Lower lobe of right lung (tissue), 2 donors: ENCODE measurements at regions not wholly inside any gene's neighbourhood (a gene's known extent, or its start where the extent isn't known, plus 50 kb on each side); places are given as distances from the start of the nearest gene placed in this dataset.

ENCODE experiments used
- ATAC-seq, 2 donors: fragments of 200-7000 bp; cut with Tn5 transposase; one replicate each; pipeline ENCODE4 v1.9.1; 2020 to 2022; ENCODE audit warnings: mild to moderate bottlenecking in 2 of 2, moderate library complexity in 2 of 2
- DNase-seq: peaks from one replicate; pipeline ENCODE4 v3.0.0-alpha.2; 2020
- H3K27ac ChIP-seq: fragments of 200-600 bp; one replicate; pipeline ENCODE4 v1.8.0; 2022
- H3K27me3 ChIP-seq: fragments of 200-600 bp; one replicate; pipeline ENCODE4 v1.8.0; 2022; ENCODE audit warnings: low read depth
- H3K36me3 ChIP-seq: fragments of 200-600 bp; one replicate; pipeline ENCODE4 v1.8.0; 2022; ENCODE audit warnings: mild to moderate bottlenecking
- H3K4me1 ChIP-seq: fragments of 200-600 bp; one replicate; pipeline ENCODE4 v1.8.0; 2022
- H3K4me3 ChIP-seq: fragments of 200-600 bp; one replicate; pipeline ENCODE4 v1.8.0; 2022; ENCODE audit warnings: mild to moderate bottlenecking
- H3K9me3 ChIP-seq: fragments of 200-600 bp; one replicate; pipeline ENCODE4 v1.8.0; 2022
- intact Hi-C: fragments of 100-400 bp; cut with DNase I; formaldehyde crosslinking; loops from one replicate; pipeline ENCODE4 v1.11.0; 2022
- TF ChIP-seq, protein P1 (sequence below): fragments of 200-600 bp; IDR thresholded peaks from one replicate; pipeline ENCODE4 v1.8.0; 2022; ENCODE audit warnings: antibody characterized with exemption, mild to moderate bottlenecking
- donor health status: DM: no; HTN: yes; CAD: no; lungs with severe emphysema.

DNA sequence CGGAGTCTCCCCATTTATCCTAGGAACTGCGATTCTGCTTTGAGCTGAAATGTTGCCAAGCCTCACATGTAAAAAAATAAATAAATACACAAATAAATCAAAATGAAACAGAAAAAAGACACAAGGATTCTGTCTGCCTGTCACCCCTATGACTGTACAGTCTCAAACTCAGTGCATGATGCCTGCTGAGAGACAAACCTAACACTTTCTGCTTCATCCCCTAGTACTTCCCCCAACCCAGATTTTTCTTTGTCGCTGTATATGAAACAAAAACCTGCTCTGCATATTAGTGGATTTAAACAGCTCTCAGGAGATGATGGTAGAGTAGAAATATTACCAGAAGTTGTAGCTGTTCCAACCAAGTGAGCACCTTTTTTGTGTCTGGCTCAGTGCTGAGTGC lies 530.7 kb upstream of the CFAP20DC start:
- H3K27ac ChIP-seq = no peak overlapping the region
- TF ChIP-seq, protein P1, sequence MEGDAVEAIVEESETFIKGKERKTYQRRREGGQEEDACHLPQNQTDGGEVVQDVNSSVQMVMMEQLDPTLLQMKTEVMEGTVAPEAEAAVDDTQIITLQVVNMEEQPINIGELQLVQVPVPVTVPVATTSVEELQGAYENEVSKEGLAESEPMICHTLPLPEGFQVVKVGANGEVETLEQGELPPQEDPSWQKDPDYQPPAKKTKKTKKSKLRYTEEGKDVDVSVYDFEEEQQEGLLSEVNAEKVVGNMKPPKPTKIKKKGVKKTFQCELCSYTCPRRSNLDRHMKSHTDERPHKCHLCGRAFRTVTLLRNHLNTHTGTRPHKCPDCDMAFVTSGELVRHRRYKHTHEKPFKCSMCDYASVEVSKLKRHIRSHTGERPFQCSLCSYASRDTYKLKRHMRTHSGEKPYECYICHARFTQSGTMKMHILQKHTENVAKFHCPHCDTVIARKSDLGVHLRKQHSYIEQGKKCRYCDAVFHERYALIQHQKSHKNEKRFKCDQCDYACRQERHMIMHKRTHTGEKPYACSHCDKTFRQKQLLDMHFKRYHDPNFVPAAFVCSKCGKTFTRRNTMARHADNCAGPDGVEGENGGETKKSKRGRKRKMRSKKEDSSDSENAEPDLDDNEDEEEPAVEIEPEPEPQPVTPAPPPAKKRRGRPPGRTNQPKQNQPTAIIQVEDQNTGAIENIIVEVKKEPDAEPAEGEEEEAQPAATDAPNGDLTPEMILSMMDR = no peak
- no peaks in the 10 kb centered on the region for H3K36me3 ChIP-seq
- H3K9me3 ChIP-seq = no peaks in the 10 kb centered on the region
- H3K4me1 ChIP-seq = no peaks in the 10 kb centered on the region
- intact Hi-C loops = no loop called here
- DNase-seq (no peak), ATAC-seq (no peak)
- H3K27me3 ChIP-seq = no peaks in the 10 kb centered on the region
- no peak overlapping the region for H3K4me3 ChIP-seq

DNA sequence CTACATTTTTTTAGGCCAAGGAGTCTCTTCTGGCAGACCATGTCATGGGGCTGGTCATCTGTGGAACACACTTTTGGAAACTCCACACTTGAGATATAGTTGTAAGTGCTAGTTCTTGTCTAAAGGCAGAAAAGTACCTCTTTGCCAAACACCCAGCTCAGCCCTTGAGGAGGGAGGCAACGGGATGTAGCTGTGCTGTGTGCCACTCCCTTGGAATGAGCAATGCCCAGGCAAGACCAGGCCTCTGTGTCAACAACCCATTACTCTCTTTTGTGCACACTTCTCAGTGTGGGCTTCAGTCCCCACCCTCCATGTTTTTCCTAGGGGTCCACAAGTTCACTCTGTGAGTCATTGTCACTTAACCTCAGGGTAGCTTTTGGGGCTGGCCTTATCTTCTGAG lies 528.3 kb upstream of the CFAP20DC start:
- no peak for ATAC-seq
- H3K9me3 ChIP-seq = no peaks in the 10 kb centered on the region
- intact Hi-C loops = loop anchor here (10.0 kb wide), 2 partner anchors 237 to 277 kb away; no protein-coding TSS in a partner anchor

DNA sequence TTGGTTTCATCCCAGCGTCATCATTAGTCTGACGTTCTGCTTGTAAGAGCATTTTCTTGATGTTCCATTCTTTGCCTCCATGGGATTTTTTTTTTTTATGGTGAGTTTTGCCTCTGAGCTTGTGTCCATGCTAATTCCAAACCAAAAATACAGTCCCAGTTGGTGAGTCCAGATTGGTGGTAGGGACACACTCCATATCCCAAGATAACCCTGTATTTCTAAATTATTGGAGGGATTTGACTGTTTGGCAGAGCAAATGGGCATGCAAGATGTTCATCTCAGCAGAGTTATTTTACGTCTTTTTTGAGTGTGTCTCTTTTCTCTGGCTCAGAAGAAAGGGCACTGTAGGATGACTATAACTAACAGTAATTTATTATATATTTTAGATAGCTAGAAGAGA lies 526.8 kb upstream of the CFAP20DC start:
- intact Hi-C loops = loop anchor here (10.0 kb wide), 2 partner anchors 238 to 278 kb away; no protein-coding TSS in a partner anchor
- Histone ChIP-seq H3K9me3 (no peaks in the 10 kb centered on the region), H3K36me3 (no peaks in the 10 kb centered on the region)

More for the DNA sequence above, 528.3 kb upstream of the CFAP20DC start:
- Histone ChIP-seq H3K27ac (no peak overlapping the region), H3K27me3 (no peaks in the 10 kb centered on the region), H3K4me3 (no peak overlapping the region), H3K36me3 (no peaks in the 10 kb centered on the region), H3K4me1 (no peaks in the 10 kb centered on the region)
- no peak for DNase-seq
- TF ChIP-seq, protein P1 = no peak

DNA sequence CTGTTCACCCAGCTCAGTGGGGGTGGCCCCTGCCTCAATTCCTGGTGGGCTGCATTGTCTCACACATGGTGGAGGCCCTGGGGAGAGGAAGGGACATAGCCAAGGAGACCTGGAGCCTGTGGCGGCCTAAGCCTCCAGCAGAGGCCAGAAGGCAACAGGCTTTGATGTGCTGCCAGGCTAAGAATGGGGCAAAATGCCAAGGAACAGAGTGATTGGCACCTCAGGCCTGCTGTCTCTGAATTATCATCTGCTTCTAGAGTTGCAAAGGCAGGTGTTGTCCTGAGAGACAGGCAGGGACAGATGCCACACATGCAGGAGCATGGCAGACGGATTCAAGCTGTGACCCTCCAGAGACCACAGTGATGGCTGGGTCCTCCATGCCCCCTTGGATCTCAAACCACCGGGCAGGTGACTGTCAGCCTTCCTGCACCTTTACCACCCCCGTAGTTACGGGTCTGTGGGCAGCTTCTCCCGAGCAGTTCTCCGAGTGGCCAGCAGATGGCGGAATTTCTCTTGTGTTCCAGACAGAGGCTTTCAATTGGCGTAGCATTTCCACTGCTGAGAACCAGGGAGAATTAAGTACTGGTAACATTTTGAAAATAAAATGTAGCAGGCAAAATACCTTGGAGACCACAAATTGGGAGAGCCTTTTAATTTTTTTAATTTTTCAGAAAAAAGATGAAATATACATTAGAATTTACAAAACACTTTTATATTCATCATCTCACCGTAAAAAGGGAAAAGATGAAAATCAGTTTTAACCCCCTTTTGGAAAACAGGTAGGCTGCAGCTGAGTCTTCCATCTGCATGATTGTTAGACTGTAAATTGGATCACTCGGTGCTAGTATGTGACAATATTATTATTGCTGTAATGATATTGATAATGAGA lies 525.5 kb upstream of the CFAP20DC start:
- TF ChIP-seq, protein P1 = peak; percentile 97
- Histone ChIP-seq H3K4me3 (no peak overlapping the region), H3K27me3 (no peaks in the 10 kb centered on the region), H3K4me1 (no peaks in the 10 kb centered on the region), H3K36me3 (no peaks in the 10 kb centered on the region), H3K9me3 (no peaks in the 10 kb centered on the region), H3K27ac (no peak overlapping the region)
- peak; percentile 86 for DNase-seq
- intact Hi-C loops = loop anchor here (10.0 kb wide), 2 partner anchors 239 to 279 kb away; no protein-coding TSS in a partner anchor
- peak; percentile 85 to 87 for ATAC-seq

More for the DNA sequence above, 526.8 kb upstream of the CFAP20DC start:
- H3K27me3 ChIP-seq = no peaks in the 10 kb centered on the region
- no peak overlapping the region for H3K4me3 ChIP-seq
- H3K4me1 ChIP-seq = no peaks in the 10 kb centered on the region
- no peak for DNase-seq
- ATAC-seq = no peak
- TF ChIP-seq, protein P1 = no peak
- no peak overlapping the region for H3K27ac ChIP-seq

DNA sequence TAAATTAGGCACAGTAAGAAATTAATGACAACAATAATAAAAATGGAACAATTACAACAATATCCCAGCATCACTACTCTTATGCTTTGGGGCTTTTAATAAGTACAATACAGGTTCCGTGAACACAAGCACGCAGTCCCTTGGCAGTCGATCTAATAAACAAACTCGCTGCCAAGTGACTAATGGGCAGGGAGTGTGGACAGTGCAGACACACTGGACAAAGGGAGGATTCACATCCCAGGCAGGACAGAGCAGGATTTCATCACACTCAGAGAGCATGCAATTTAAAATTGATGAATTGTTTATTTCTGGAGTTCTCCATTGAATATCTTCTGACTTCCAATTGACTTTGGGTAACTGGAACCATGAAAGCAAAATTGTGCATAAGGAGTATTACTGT lies 524.1 kb upstream of the CFAP20DC start:
- Histone ChIP-seq H3K9me3 (no peaks in the 10 kb centered on the region), H3K36me3 (no peaks in the 10 kb centered on the region), H3K4me3 (no peak overlapping the region), H3K27me3 (no peaks in the 10 kb centered on the region), H3K4me1 (no peaks in the 10 kb centered on the region), H3K27ac (no peak overlapping the region)
- no peak for DNase-seq
- no peak for ATAC-seq
- intact Hi-C loops = loop anchor here (10.0 kb wide), 2 partner anchors 241 to 281 kb away; no protein-coding TSS in a partner anchor
- TF ChIP-seq, protein P1 = no peak
